SU-DHL-6 (cell line): ENCODE measurements at regions not wholly inside any gene's neighbourhood (a gene's known extent, or its start where the extent isn't known, plus 50 kb on each side); places are given as distances from the start of the nearest gene placed in this dataset.

ENCODE experiments used
- EZH2phosphoT487 ChIP-seq: fragments of 200-600 bp; sonication (generic), shearing (Covaris generic); conservative IDR thresholded peaks from 2 replicates; pipeline ENCODE4 v1.6.1; 2018; ENCODE audit warnings: mild to moderate bottlenecking, antibody characterized with exemption, low read length, moderate library complexity, mixed read lengths
- TF ChIP-seq, protein P1 (sequence below): fragments of 200-600 bp; sonication (generic); IDR thresholded peaks from one replicate; pipeline ENCODE4 v1.5.1; 2017; ENCODE audit warnings: antibody characterized with exemption, mild to moderate bottlenecking, low read length, moderate library complexity; ENCODE audit not compliant: insufficient read depth, poor library complexity, severe bottlenecking

DNA sequence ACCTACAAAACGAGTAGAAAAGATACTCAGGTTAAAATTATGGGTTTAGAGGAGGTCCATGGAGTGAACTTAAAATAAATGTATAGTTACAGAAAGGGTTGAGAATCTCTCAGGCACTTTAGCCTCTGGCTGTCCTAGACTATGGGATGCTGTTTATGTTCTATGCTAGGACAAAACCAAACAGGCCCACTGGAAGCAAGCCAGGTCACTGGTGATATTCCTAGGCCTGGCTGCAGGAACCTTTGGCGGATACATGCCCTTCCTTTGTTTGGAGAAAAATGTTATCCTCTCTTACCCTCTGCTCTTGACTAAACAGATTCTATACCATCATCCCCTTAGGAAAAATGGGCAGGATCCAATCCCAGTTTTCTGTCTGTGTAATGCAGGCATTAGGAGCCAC, 90.7 kb upstream of the DUSP10 start:
- TF ChIP-seq, protein P1, sequence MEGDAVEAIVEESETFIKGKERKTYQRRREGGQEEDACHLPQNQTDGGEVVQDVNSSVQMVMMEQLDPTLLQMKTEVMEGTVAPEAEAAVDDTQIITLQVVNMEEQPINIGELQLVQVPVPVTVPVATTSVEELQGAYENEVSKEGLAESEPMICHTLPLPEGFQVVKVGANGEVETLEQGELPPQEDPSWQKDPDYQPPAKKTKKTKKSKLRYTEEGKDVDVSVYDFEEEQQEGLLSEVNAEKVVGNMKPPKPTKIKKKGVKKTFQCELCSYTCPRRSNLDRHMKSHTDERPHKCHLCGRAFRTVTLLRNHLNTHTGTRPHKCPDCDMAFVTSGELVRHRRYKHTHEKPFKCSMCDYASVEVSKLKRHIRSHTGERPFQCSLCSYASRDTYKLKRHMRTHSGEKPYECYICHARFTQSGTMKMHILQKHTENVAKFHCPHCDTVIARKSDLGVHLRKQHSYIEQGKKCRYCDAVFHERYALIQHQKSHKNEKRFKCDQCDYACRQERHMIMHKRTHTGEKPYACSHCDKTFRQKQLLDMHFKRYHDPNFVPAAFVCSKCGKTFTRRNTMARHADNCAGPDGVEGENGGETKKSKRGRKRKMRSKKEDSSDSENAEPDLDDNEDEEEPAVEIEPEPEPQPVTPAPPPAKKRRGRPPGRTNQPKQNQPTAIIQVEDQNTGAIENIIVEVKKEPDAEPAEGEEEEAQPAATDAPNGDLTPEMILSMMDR: no peak
- TF ChIP-seq EZH2phosphoT487: no peak
